HAP-1 (cell line): ENCODE measurements at regions not wholly inside any gene's neighbourhood (a gene's known extent, or its start where the extent isn't known, plus 50 kb on each side); places are given as distances from the start of the nearest gene placed in this dataset.

Experiments
- DNase-seq, 2 experiments: peaks; one replicate each; pipeline ENCODE4 v3.0.0-alpha.2; 2016 to 2020; ENCODE audit warnings: low spot score in 2 of 2
- H3K27me3 ChIP-seq: fragments of 250-450 bp; sonication (Bioruptor Pico); 2 replicates; pipeline ENCODE4 v1.5.1; 2020; ENCODE audit warnings: low read depth, mild to moderate bottlenecking, moderate library complexity
- H3K36me3 ChIP-seq: fragments of 250-450 bp; sonication (Bioruptor Pico); replicated peaks from 2 replicates; pipeline ENCODE4 v1.5.1; 2020; ENCODE audit warnings: mild to moderate bottlenecking
- H3K4me1 ChIP-seq: fragments of 250-450 bp; sonication (Bioruptor Pico); 2 replicates; pipeline ENCODE4 v1.5.1; 2020; ENCODE audit warnings: mild to moderate bottlenecking
- H3K4me3 ChIP-seq: fragments of 250-450 bp; sonication (Bioruptor Pico); 2 replicates; pipeline ENCODE4 v1.5.1; 2020; ENCODE audit warnings: mild to moderate bottlenecking, moderate library complexity
- H3K9me3 ChIP-seq: fragments of 250-450 bp; sonication (Bioruptor Pico); 2 replicates; pipeline ENCODE4 v1.5.1; 2020; ENCODE audit warnings: mild to moderate bottlenecking, moderate library complexity
- in situ Hi-C: fragments of 300-500 bp; cut with MboI; formaldehyde crosslinking; loops from 3 replicates; pipeline ENCODE4 v1.14.3; 2020; ENCODE audit warnings: low sequenced_read_pairs, inconsistent platforms, mixed read lengths

GRCh38 chr10:2144584-2144983, 407.3 kb upstream of the ADARB2 start:
- Histone ChIP-seq H3K9me3 (no peaks in the 10 kb centered on the region), H3K36me3 (no peaks in the 10 kb centered on the region), H3K4me3 (no peak overlapping the region), H3K4me1 (no peaks in the 10 kb centered on the region), H3K27me3 (no peaks in the 10 kb centered on the region)
- in situ Hi-C loops: no loop called here
- no peak for DNase-seq

GRCh38 chr10:2143213-2143835, 406.0 kb upstream of the ADARB2 start:
- no peak overlapping the region for H3K4me3 ChIP-seq
- in situ Hi-C loops: no loop called here
- DNase-seq: no peak
- H3K9me3 ChIP-seq: no peaks in the 10 kb centered on the region
- no peaks in the 10 kb centered on the region for H3K36me3 ChIP-seq
- H3K27me3 ChIP-seq: no peaks in the 10 kb centered on the region
- H3K4me1 ChIP-seq: no peaks in the 10 kb centered on the region

GRCh38 chr10:2139746-2140145, 402.4 kb upstream of the ADARB2 start:
- in situ Hi-C loops: no loop called here

GRCh38 chr10:2137549-2138174, 400.3 kb upstream of the ADARB2 start:
- no peaks in the 10 kb centered on the region for H3K4me1 ChIP-seq
- H3K4me3 ChIP-seq: no peak overlapping the region
- no peaks in the 10 kb centered on the region for H3K9me3 ChIP-seq
- in situ Hi-C loops: no loop called here
- DNase-seq: no peak
- H3K27me3 ChIP-seq: no peaks in the 10 kb centered on the region
- H3K36me3 ChIP-seq: no peaks in the 10 kb centered on the region

More at GRCh38 chr10:2139746-2140145, 402.4 kb upstream of the ADARB2 start:
- Histone ChIP-seq H3K4me3 (no peak overlapping the region), H3K27me3 (no peaks in the 10 kb centered on the region), H3K9me3 (no peaks in the 10 kb centered on the region), H3K36me3 (no peaks in the 10 kb centered on the region), H3K4me1 (no peaks in the 10 kb centered on the region)
- DNase-seq: no peak

- Histone ChIP-seq H3K4me1 (no peaks in the 10 kb centered on the region), H3K36me3 (no peaks in the 10 kb centered on the region), H3K9me3 (no peaks in the 10 kb centered on the region; the same call in 1 of the 2 replicates), H3K27me3 (no peaks in the 10 kb centered on the region), H3K4me3 (no peak overlapping the region)
- in situ Hi-C loops: no loop called here
- DNase-seq: no peak
These were observed 393.5 kb upstream of the ADARB2 start for GRCh38 chr10:2130705-2131305.

GRCh38 chr10:2128991-2129390, 391.7 kb upstream of the ADARB2 start:
- Histone ChIP-seq H3K27me3 (no peaks in the 10 kb centered on the region), H3K36me3 (no peaks in the 10 kb centered on the region), H3K4me3 (no peak overlapping the region), H3K9me3 (no peaks in the 10 kb centered on the region; the same call in 1 of the 2 replicates), H3K4me1 (no peaks in the 10 kb centered on the region)
- no peak for DNase-seq
- in situ Hi-C loops: no loop called here

GRCh38 chr10:2124135-2124534, 386.8 kb upstream of the ADARB2 start:
- Histone ChIP-seq H3K4me1 (no peaks in the 10 kb centered on the region), H3K36me3 (no peaks in the 10 kb centered on the region), H3K4me3 (no peak overlapping the region), H3K9me3 (no peaks in the 10 kb centered on the region), H3K27me3 (no peaks in the 10 kb centered on the region)
- in situ Hi-C loops: no loop called here
- DNase-seq: no peak

- H3K27me3 ChIP-seq: no peaks in the 10 kb centered on the region
- H3K4me3 ChIP-seq: no peak overlapping the region
- H3K9me3 ChIP-seq: no peaks in the 10 kb centered on the region
- no peaks in the 10 kb centered on the region for H3K36me3 ChIP-seq
- no peak for DNase-seq
- in situ Hi-C loops: no loop called here
- H3K4me1 ChIP-seq: no peaks in the 10 kb centered on the region
These were observed 385.3 kb upstream of the ADARB2 start for GRCh38 chr10:2122431-2123124.

- H3K27me3 ChIP-seq: no peaks in the 10 kb centered on the region
- DNase-seq: no peak
- no peak overlapping the region for H3K4me3 ChIP-seq
- no peaks in the 10 kb centered on the region for H3K36me3 ChIP-seq
- H3K4me1 ChIP-seq: no peaks in the 10 kb centered on the region
- no peaks in the 10 kb centered on the region for H3K9me3 ChIP-seq
- in situ Hi-C loops: no loop called here
These were observed 384.6 kb upstream of the ADARB2 start for GRCh38 chr10:2121929-2122328.

GRCh38 chr10:2121315-2121714, 384.0 kb upstream of the ADARB2 start:
- Histone ChIP-seq H3K4me3 (no peak overlapping the region), H3K4me1 (no peaks in the 10 kb centered on the region), H3K9me3 (no peaks in the 10 kb centered on the region), H3K27me3 (no peaks in the 10 kb centered on the region), H3K36me3 (no peaks in the 10 kb centered on the region)
- no peak for DNase-seq
- in situ Hi-C loops: no loop called here

GRCh38 chr10:2120746-2121145, 383.4 kb upstream of the ADARB2 start:
- no peaks in the 10 kb centered on the region for H3K27me3 ChIP-seq
- no peaks in the 10 kb centered on the region for H3K4me1 ChIP-seq
- DNase-seq: no peak
- H3K9me3 ChIP-seq: no peaks in the 10 kb centered on the region
- H3K36me3 ChIP-seq: no peaks in the 10 kb centered on the region
- H3K4me3 ChIP-seq: no peak overlapping the region
- in situ Hi-C loops: no loop called here

GRCh38 chr10:2119316-2119715, 382.0 kb upstream of the ADARB2 start:
- H3K4me3 ChIP-seq: no peak overlapping the region
- no peaks in the 10 kb centered on the region for H3K36me3 ChIP-seq
- no peaks in the 10 kb centered on the region for H3K9me3 ChIP-seq
- no peaks in the 10 kb centered on the region for H3K27me3 ChIP-seq
- DNase-seq: no peak
- in situ Hi-C loops: no loop called here
- H3K4me1 ChIP-seq: no peaks in the 10 kb centered on the region

- DNase-seq: no peak
- in situ Hi-C loops: no loop called here
- Histone ChIP-seq H3K4me3 (no peak overlapping the region), H3K36me3 (no peaks in the 10 kb centered on the region), H3K27me3 (no peaks in the 10 kb centered on the region), H3K4me1 (no peaks in the 10 kb centered on the region), H3K9me3 (no peaks in the 10 kb centered on the region)
These were observed 380.9 kb upstream of the ADARB2 start for GRCh38 chr10:2118201-2118600.

GRCh38 chr10:2117641-2118040, 380.3 kb upstream of the ADARB2 start:
- DNase-seq: no peak
- in situ Hi-C loops: no loop called here
- no peak overlapping the region for H3K4me3 ChIP-seq

More at GRCh38 chr10:2117641-2118040, 380.3 kb upstream of the ADARB2 start:
- no peaks in the 10 kb centered on the region for H3K36me3 ChIP-seq
- H3K27me3 ChIP-seq: no peaks in the 10 kb centered on the region
- H3K4me1 ChIP-seq: no peaks in the 10 kb centered on the region
- no peaks in the 10 kb centered on the region for H3K9me3 ChIP-seq
